ENCODE measurements at regions not wholly inside any gene's neighbourhood (a gene's known extent, or its start where the extent isn't known, plus 50 kb on each side); places are given as distances from the start of the nearest gene placed in this dataset.

GRCh38 chr9:99401680-99402504 is 179.8 kb downstream of the SEC61B start:
- DNase-seq: no peak

- no peak for DNase-seq
These were observed 181.3 kb downstream of the SEC61B start for GRCh38 chr9:99403371-99403770.

GRCh38 chr9:99405359-99405758 is 183.3 kb downstream of the SEC61B start:
- DNase-seq: no peak

- no peak for DNase-seq
These were observed 184.9 kb downstream of the SEC61B start for GRCh38 chr9:99406939-99407338.

GRCh38 chr9:99411068-99411467 is 189.0 kb downstream of the SEC61B start:
- DNase-seq: no peak

- no peak for DNase-seq
These were observed 189.5 kb downstream of the SEC61B start for GRCh38 chr9:99411479-99412115.

- no peak for DNase-seq
These were observed 190.5 kb downstream of the SEC61B start for GRCh38 chr9:99412606-99413005.

- no peak for DNase-seq
These were observed 192.2 kb downstream of the SEC61B start for GRCh38 chr9:99414321-99414720.

- DNase-seq: no peak
These were observed 193.5 kb downstream of the SEC61B start for GRCh38 chr9:99415606-99416005.

- no peak for DNase-seq
These were observed 193.9 kb downstream of the SEC61B start for GRCh38 chr9:99416007-99416406.

GRCh38 chr9:99419070-99419469 is 197.0 kb downstream of the SEC61B start:
- DNase-seq: no peak

GRCh38 chr9:99421369-99421768 is 199.3 kb downstream of the SEC61B start:
- no peak for DNase-seq

- DNase-seq: no peak
These were observed 203.0 kb downstream of the SEC61B start for GRCh38 chr9:99425124-99425523.

- no peak for DNase-seq
These were observed 204.1 kb downstream of the SEC61B start for GRCh38 chr9:99425923-99426842.

- no peak for DNase-seq
These were observed 205.2 kb downstream of the SEC61B start for GRCh38 chr9:99427260-99427659.

GRCh38 chr9:99430301-99430700 is 208.2 kb downstream of the SEC61B start:
- DNase-seq: no peak

GRCh38 chr9:99431103-99431502 is 209.0 kb downstream of the SEC61B start:
- DNase-seq: no peak

- DNase-seq: no peak
These were observed 210.0 kb downstream of the SEC61B start for GRCh38 chr9:99432075-99432474.

GRCh38 chr9:99433095-99433494 is 211.0 kb downstream of the SEC61B start:
- no peak for DNase-seq

GRCh38 chr9:99433555-99433954 is 211.5 kb downstream of the SEC61B start:
- peak; percentile 78 for DNase-seq

GRCh38 chr9:99436616-99437015 is 214.5 kb downstream of the SEC61B start:
- no peak for DNase-seq

- no peak for DNase-seq
These were observed 215.1 kb downstream of the SEC61B start for GRCh38 chr9:99437145-99437544.

- DNase-seq: no peak
These were observed 216.5 kb downstream of the SEC61B start for GRCh38 chr9:99438596-99438995.

Measured in NK-92 treated with Interleukin-12 subunit alpha and Interleukin-12 subunit beta, amount 100 ng/mL, for 24 hours (cell line).